A549 (cell line): ENCODE measurements at regions not wholly inside any gene's neighbourhood (a gene's known extent, or its start where the extent isn't known, plus 50 kb on each side); places are given as distances from the start of the nearest gene placed in this dataset.

Experiments
- ATAC-seq, 2 experiments: fragments of 200-7000 bp in 1 of 2; fragments of >200 bp in 1 of 2; cut with Nextera tagmentation in 1 of 2; cut with Tn5 transposase in 1 of 2; 3 replicates each; pipeline versions ENCODE4 v1.8.0 to v1.9.1; 2018 to 2020; ENCODE audit warnings: mild to moderate bottlenecking in 1 of 2, moderate library complexity in 1 of 2
- CTCF ChIA-PET: fragments of 300-600 bp; sonication (Branson Sonifier 250); formaldehyde crosslinking; extraction: SDS; loops from one replicate; lab custom pipeline; 2021; ENCODE audit warnings: antibody characterized with exemption, inconsistent platforms; lab: Yijun Ruan, JAX
- POLR2A ChIA-PET: fragments of 350-600 bp; formaldehyde crosslinking; extraction: SDS; loops from one replicate; lab custom pipeline; 2021; ENCODE audit warnings: antibody characterized with exemption, inconsistent platforms; lab: Yijun Ruan, JAX
- DNase-seq, 2 experiments: peaks; one replicate each; pipeline versions ENCODE4 v3.0.0 to v3.0.0-alpha.2; 2011 to 2016; ENCODE audit warnings: low read depth in 1 of 2, low spot score in 1 of 2
- FAIRE-seq: peaks from 2 replicates; lab custom pipeline; 2011; peaks lifted over from hg19 to GRCh38; lab: Jason Lieb, UNC
- H3K27ac ChIP-seq, 2 experiments: fragments of >200 bp; sonication (Bioruptor Twin); formaldehyde crosslinking; 3 replicates each; pipeline ENCODE4 v1.5.1; 2016 to 2017
- H3K4me1 ChIP-seq: fragments of >200 bp; sonication (Bioruptor Twin); formaldehyde crosslinking; 3 replicates; pipeline ENCODE4 v1.6.1; 2016
- H3K4me2 ChIP-seq: fragments of >200 bp; sonication (Bioruptor Twin); formaldehyde crosslinking; 3 replicates; pipeline ENCODE4 v1.6.1; 2016
- H3K4me3 ChIP-seq: fragments of >200 bp; sonication (Bioruptor Twin); formaldehyde crosslinking; 3 replicates; pipeline ENCODE4 v1.5.1; 2016
- H3K9me3 ChIP-seq: fragments of >200 bp; sonication (Bioruptor Twin); formaldehyde crosslinking; 3 replicates; pipeline ENCODE4 v1.6.1; 2016
- BHLHE40 ChIP-seq: IDR thresholded peaks from 2 replicates; pipeline ENCODE4 v1.6.1; 2012; ENCODE audit warnings: low read depth, low read length, inconsistent platforms
- CBX2 ChIP-seq: fragments of 200-600 bp; sonication (generic); IDR thresholded peaks from 2 replicates; pipeline ENCODE4 v1.6.1; 2016; ENCODE audit warnings: low read depth, mild to moderate bottlenecking, borderline replicate concordance
- CEBPB ChIP-seq, 2 experiments: fragments of >200 bp in 1 of 2; sonication (Bioruptor Twin) in 1 of 2; formaldehyde crosslinking in 1 of 2; IDR thresholded peaks; 2 replicates each; pipeline ENCODE4 v1.6.1; 2012 to 2016
- CHD4 ChIP-seq: fragments of 200-600 bp; sonication (generic); IDR thresholded peaks from 2 replicates; pipeline ENCODE4 v1.6.1; 2016; ENCODE audit warnings: antibody characterized with exemption, mild to moderate bottlenecking, borderline replicate concordance
- CTCF ChIP-seq: fragments of >200 bp; sonication (Bioruptor Twin); formaldehyde crosslinking; IDR thresholded peaks from 3 replicates; pipeline ENCODE4 v1.5.1; 2016
- E2F6 ChIP-seq: IDR thresholded peaks from 2 replicates; pipeline ENCODE4 v1.6.1; 2012; ENCODE audit warnings: low read depth, borderline replicate concordance
- EHF ChIP-seq: fragments of 250-450 bp; sonication (Bioruptor Pico); IDR thresholded peaks from 2 replicates; pipeline ENCODE4 v1.5.0; 2020; ENCODE audit warnings: mild to moderate bottlenecking
- ELK1 ChIP-seq: fragments of 150-350 bp; IDR thresholded peaks from 2 replicates; pipeline ENCODE4 v1.6.1; 2014; ENCODE audit warnings: low read depth, mild to moderate bottlenecking, low read length
- EP300 ChIP-seq, 2 experiments: fragments of >200 bp; sonication (Bioruptor Twin); formaldehyde crosslinking; IDR thresholded peaks; 2 replicates in 1 of 2; 3 replicates in 1 of 2; pipeline ENCODE4 v1.6.1; 2016 to 2017
- ESRRA ChIP-seq: fragments of 150-350 bp; IDR thresholded peaks from 2 replicates; pipeline ENCODE4 v1.6.1; 2014; ENCODE audit warnings: mild to moderate bottlenecking, low read length, borderline replicate concordance
- FOSB ChIP-seq: fragments of 250-450 bp; sonication (Bioruptor Pico); IDR thresholded peaks from 2 replicates; pipeline ENCODE4 v1.5.0; 2020; ENCODE audit warnings: mild to moderate bottlenecking, moderate library complexity
- FOSL2 ChIP-seq, 2 experiments: fragments of 450-650 bp in 1 of 2; fragments of >200 bp in 1 of 2; sonication (Bioruptor Twin) in 1 of 2; formaldehyde crosslinking; IDR thresholded peaks; 2 replicates each; pipeline versions ENCODE4 v1.5.0 to v1.6.1; 2016 to 2020; ENCODE audit warnings: mild to moderate bottlenecking in 1 of 2, moderate library complexity in 1 of 2
- GATA3 ChIP-seq: IDR thresholded peaks from 2 replicates; pipeline ENCODE4 v1.6.1; 2012; ENCODE audit warnings: borderline replicate concordance
- HMGXB4 ChIP-seq: fragments of 250-450 bp; sonication (Bioruptor Pico); IDR thresholded peaks from 2 replicates; pipeline ENCODE4 v1.5.0; 2021; ENCODE audit warnings: mild to moderate bottlenecking, moderate library complexity, borderline replicate concordance
- HOXA7 ChIP-seq: fragments of 250-450 bp; sonication (Bioruptor Pico); IDR thresholded peaks from 2 replicates; pipeline ENCODE4 v1.5.0; 2020; ENCODE audit warnings: mild to moderate bottlenecking, moderate library complexity
- JUN ChIP-seq, 2 experiments: fragments of >200 bp; sonication (Bioruptor Twin); formaldehyde crosslinking; IDR thresholded peaks; 2 replicates in 1 of 2; 3 replicates in 1 of 2; pipeline ENCODE4 v1.6.1; 2016 to 2017
- JUNB ChIP-seq: fragments of >200 bp; sonication (Bioruptor Twin); formaldehyde crosslinking; IDR thresholded peaks from 2 replicates; pipeline ENCODE4 v1.6.1; 2016
- KDM1A ChIP-seq: fragments of 200-600 bp; sonication (generic); IDR thresholded peaks from 2 replicates; pipeline ENCODE4 v1.6.1; 2016; ENCODE audit warnings: low read depth, mild to moderate bottlenecking
- KDM5A ChIP-seq: fragments of 200-600 bp; sonication (generic); IDR thresholded peaks from 2 replicates; pipeline ENCODE4 v1.6.1; 2016; ENCODE audit warnings: antibody characterized with exemption, mild to moderate bottlenecking
- MAFK ChIP-seq: fragments of 450-650 bp; IDR thresholded peaks from 2 replicates; pipeline ENCODE4 v1.6.1; 2014; ENCODE audit not compliant: partially characterized antibody
- MYC ChIP-seq: IDR thresholded peaks from 2 replicates; pipeline ENCODE4 v1.6.1; 2012; ENCODE audit warnings: mild to moderate bottlenecking, inconsistent platforms, low read length, improper control_type of control experiment, borderline replicate concordance
- NFE2L2 ChIP-seq: fragments of 150-350 bp; conservative IDR thresholded peaks from 2 replicates; pipeline ENCODE4 v1.6.1; 2014; ENCODE audit warnings: low read length
- NPAS2 ChIP-seq: fragments of 250-450 bp; sonication (Bioruptor Pico); IDR thresholded peaks from 2 replicates; pipeline ENCODE4 v1.8.0; 2022; ENCODE audit warnings: mild to moderate bottlenecking, moderate library complexity, borderline replicate concordance
- NR3C1 ChIP-seq: fragments of >200 bp; sonication (Bioruptor Twin); formaldehyde crosslinking; IDR thresholded peaks from 3 replicates; pipeline ENCODE4 v1.6.1; 2017
- RAD21 ChIP-seq, 2 experiments: fragments of >200 bp in 1 of 2; sonication (Bioruptor Twin) in 1 of 2; formaldehyde crosslinking in 1 of 2; IDR thresholded peaks in 1 of 2; conservative IDR thresholded peaks in 1 of 2; 2 replicates in 1 of 2; 3 replicates in 1 of 2; pipeline ENCODE4 v1.6.1; 2012 to 2018; ENCODE audit warnings: inconsistent platforms in 1 of 2
- RFX5 ChIP-seq: fragments of 450-650 bp; IDR thresholded peaks from 2 replicates; pipeline ENCODE4 v1.7.1; 2014; ENCODE audit warnings: antibody characterized with exemption, mild to moderate bottlenecking, moderate library complexity
- RNF2 ChIP-seq: fragments of 200-600 bp; sonication (generic); IDR thresholded peaks from 2 replicates; pipeline ENCODE4 v1.6.1; 2016; ENCODE audit warnings: low read depth, mild to moderate bottlenecking, antibody characterized with exemption, moderate library complexity, borderline replicate concordance
- USF2 ChIP-seq: fragments of 450-650 bp; IDR thresholded peaks from 2 replicates; pipeline ENCODE4 v1.6.1; 2014; ENCODE audit warnings: antibody characterized with exemption
- WGBS: methylation state at CpG from one replicate; pipeline ENCODE4 v1.1.6; 2017; ENCODE audit errors: missing lambda C conversion rate; 5-methylcytosine and 5-hydroxymethylcytosine counted together

GRCh38 chr7:116363637-116364432 lies 135.7 kb upstream of the CAV2 start:
- DNase-seq = no peak

GRCh38 chr7:116364469-116364868 lies 135.1 kb upstream of the CAV2 start:
- ATAC-seq (no peak), DNase-seq (no peak), FAIRE-seq (peak; percentile 23)
- CTCF ChIA-PET = interaction anchor here (1.7 kb wide), 1 partner anchor 225 kb away, joined by 3 read pairs; no protein-coding TSS in a partner anchor
- no peak overlapping the region for H3K4me2 ChIP-seq
- POLR2A ChIA-PET = no interaction called here
- H3K27ac ChIP-seq = no peak overlapping the region; a peak in 1 of 6 replicates
- 82% methylated on average over 2 of the region's 2 CpGs for WGBS
- H3K4me3 ChIP-seq = no peak overlapping the region
- peaks cover 6% of the 10 kb centered on the region; the same call in 2 of the 3 replicates for H3K9me3 ChIP-seq
- peaks cover 22% of the 10 kb centered on the region for H3K4me1 ChIP-seq
- no peak for TF ChIP-seq FOSB
- TF ChIP-seq MYC = no peak
- TF ChIP-seq BHLHE40 = no peak
- no peak for TF ChIP-seq EHF (CRISPR knock-in tag)
- no peak for TF ChIP-seq GATA3
- no peak for TF ChIP-seq RNF2
- TF ChIP-seq FOSL2 (IDR thresholded peaks at IDR 0.05) = no peak
- no peak for TF ChIP-seq FOSL2 (CRISPR knock-in tag; IDR thresholded peaks at IDR 0.05)
- TF ChIP-seq KDM1A = no peak
- TF ChIP-seq KDM5A = no peak
- no peak for TF ChIP-seq ESRRA
- TF ChIP-seq E2F6 = no peak
- no peak for TF ChIP-seq RFX5
- TF ChIP-seq NR3C1 = no peak
- no peak for TF ChIP-seq CTCF
- no peak for TF ChIP-seq HMGXB4 (CRISPR knock-in tag)
- TF ChIP-seq JUN (IDR thresholded peaks at IDR 0.05) = no peak
- TF ChIP-seq CEBPB (IDR thresholded peaks at IDR 0.05) = no peak
- no peak for TF ChIP-seq CBX2

More at GRCh38 chr7:116363637-116364432, 135.7 kb upstream of the CAV2 start:
- Histone ChIP-seq H3K4me1 (peaks cover 18% of the 10 kb centered on the region), H3K9me3 (peaks cover 6% of the 10 kb centered on the region; the same call in 2 of the 3 replicates), H3K27ac (peak overlapping the region in 1 of 2 experiments; percentile 69; a peak in 3 of 6 replicates), H3K4me3 (no peak overlapping the region)
- POLR2A ChIA-PET = no interaction called here
- no peak for ATAC-seq
- TF ChIP-seq CHD4 (no peak), JUNB (0 out of 2 replicates have a peak, but pooled peaks have one; percentile 10), FOSL2 (IDR thresholded peaks at IDR 0.05) (no peak), FOSL2 (CRISPR knock-in tag; IDR thresholded peaks at IDR 0.05) (peak; percentile 34; the same call in 1 of the 2 replicates), NPAS2 (no peak), E2F6 (no peak), RAD21 (conservative IDR thresholded peaks at IDR 0.05 in 1 of 2, IDR thresholded peaks at IDR 0.05 in 1 of 2) (no peak), ELK1 (no peak), HOXA7 (CRISPR knock-in tag) (0 out of 2 replicates have a peak, but pooled peaks have one; percentile 16), EP300 (IDR thresholded peaks at IDR 0.05) (no peak), USF2 (no peak), CEBPB (IDR thresholded peaks at IDR 0.05) (0 out of 4 replicates have a peak, but pooled peaks of 1 of the 2 experiments have one; percentile 15), NFE2L2 (peak; percentile 45; the same call in 1 of the 2 replicates), MAFK (peak; percentile 79)
- TF ChIP-seq, all 56 proteins: peak for 6
- FAIRE-seq = peak; percentile 84
- 94% methylated on average over 9 of the region's 9 CpGs for WGBS
- CTCF ChIA-PET = interaction anchor here (1.7 kb wide), 1 partner anchor 225 kb away, joined by 3 read pairs; no protein-coding TSS in a partner anchor
- H3K4me2 ChIP-seq = peak overlapping the region; percentile 9; the same call in 1 of the 3 replicates
